Muscle of arm (tissue), 1 donor: ENCODE measurements at regions not wholly inside any gene's neighbourhood (a gene's known extent, or its start where the extent isn't known, plus 50 kb on each side); places are given as distances from the start of the nearest gene placed in this dataset.
"Not testable (repeated sequence)": the region's sequence is repeated elsewhere in the genome, so short reads cannot be mapped to it uniquely, and the experiment has no call there.

ENCODE experiments used
- DNase-seq: peaks from one replicate; pipeline ENCODE4 v3.0.0-alpha.2; 2013

- DNase-seq: not testable (repeated sequence)
These were observed 109.4 kb upstream of the SGIP1 start for GRCh38 chr1:66424530-66424929.

GRCh38 chr1:66426239-66426853 is 107.6 kb upstream of the SGIP1 start:
- no peak for DNase-seq

GRCh38 chr1:66430815-66431214 is 103.1 kb upstream of the SGIP1 start:
- not testable (repeated sequence) for DNase-seq

GRCh38 chr1:66431999-66432398 is 102.0 kb upstream of the SGIP1 start:
- DNase-seq: no peak

- no peak for DNase-seq
These were observed 100.3 kb upstream of the SGIP1 start for GRCh38 chr1:66433611-66434010.

- DNase-seq: no peak
These were observed 99.9 kb upstream of the SGIP1 start for GRCh38 chr1:66434096-66434495.

GRCh38 chr1:66435541-66435940 is 98.4 kb upstream of the SGIP1 start:
- DNase-seq: no peak

GRCh38 chr1:66436378-66437135 is 97.4 kb upstream of the SGIP1 start:
- no peak for DNase-seq

GRCh38 chr1:66437136-66437401 is 96.9 kb upstream of the SGIP1 start:
- DNase-seq: no peak

- DNase-seq: no peak
These were observed 95.9 kb upstream of the SGIP1 start for GRCh38 chr1:66438062-66438461.

- no peak for DNase-seq
These were observed 95.5 kb upstream of the SGIP1 start for GRCh38 chr1:66438501-66438900.

GRCh38 chr1:66439031-66439740 is 94.8 kb upstream of the SGIP1 start:
- no peak for DNase-seq

GRCh38 chr1:66443793-66444192 is 90.2 kb upstream of the SGIP1 start:
- no peak for DNase-seq

GRCh38 chr1:66444438-66445265 is 89.3 kb upstream of the SGIP1 start:
- DNase-seq: no peak

GRCh38 chr1:66445492-66446181 is 88.3 kb upstream of the SGIP1 start:
- DNase-seq: peak; percentile 17

- peak; percentile 84 for DNase-seq
These were observed 87.5 kb upstream of the SGIP1 start for GRCh38 chr1:66446261-66447001.

- DNase-seq: no peak
These were observed 83.9 kb upstream of the SGIP1 start for GRCh38 chr1:66450043-66450514.

- no peak for DNase-seq
These were observed 83.1 kb upstream of the SGIP1 start for GRCh38 chr1:66450847-66451246.

GRCh38 chr1:66452162-66452561 is 81.8 kb upstream of the SGIP1 start:
- no peak for DNase-seq

- no peak for DNase-seq
These were observed 81.0 kb upstream of the SGIP1 start for GRCh38 chr1:66452982-66453381.

GRCh38 chr1:66455446-66455845 is 78.5 kb upstream of the SGIP1 start:
- DNase-seq: no peak
